Endothelial cell (in vitro differentiated cells): ENCODE measurements at regions not wholly inside any gene's neighbourhood (a gene's known extent, or its start where the extent isn't known, plus 50 kb on each side); places are given as distances from the start of the nearest gene placed in this dataset.

Experiments used
- DNase-seq: peaks from one replicate; pipeline ENCODE4 v3.0.0; 2021; ENCODE audit warnings: low spot score
- H3K27ac Mint-ChIP-seq: one replicate; pipeline ENCODE4 v1.8.0; 2021; ENCODE audit warnings: mixed read lengths, inconsistent platforms; ENCODE audit not compliant: unreplicated experiment
- H3K27me3 Mint-ChIP-seq: one replicate; pipeline ENCODE4 v1.8.0; 2021; ENCODE audit warnings: mild to moderate bottlenecking, moderate library complexity, mixed read lengths, inconsistent platforms; ENCODE audit not compliant: unreplicated experiment
- H3K36me3 Mint-ChIP-seq: one replicate; pipeline ENCODE4 v1.8.0; 2021; ENCODE audit warnings: mild to moderate bottlenecking, low read depth, mixed read lengths, inconsistent platforms; ENCODE audit not compliant: unreplicated experiment
- H3K4me1 Mint-ChIP-seq: one replicate; pipeline ENCODE4 v1.8.0; 2021; ENCODE audit warnings: mild to moderate bottlenecking, mixed read lengths, inconsistent platforms; ENCODE audit not compliant: unreplicated experiment
- H3K4me3 Mint-ChIP-seq: one replicate; pipeline ENCODE4 v1.8.0; 2021; ENCODE audit warnings: mild to moderate bottlenecking, mixed read lengths, inconsistent platforms; ENCODE audit not compliant: unreplicated experiment
- H3K9me3 Mint-ChIP-seq: one replicate; pipeline ENCODE4 v1.8.0; 2021; ENCODE audit warnings: mixed read lengths, inconsistent platforms; ENCODE audit not compliant: unreplicated experiment
- TF ChIP-seq, protein P1 (sequence below): fragments of 200-600 bp; sonication (generic); IDR thresholded peaks from one replicate; pipeline ENCODE4 v1.5.0; 2021; ENCODE audit warnings: antibody characterized with exemption; ENCODE audit not compliant: unreplicated experiment

DNA sequence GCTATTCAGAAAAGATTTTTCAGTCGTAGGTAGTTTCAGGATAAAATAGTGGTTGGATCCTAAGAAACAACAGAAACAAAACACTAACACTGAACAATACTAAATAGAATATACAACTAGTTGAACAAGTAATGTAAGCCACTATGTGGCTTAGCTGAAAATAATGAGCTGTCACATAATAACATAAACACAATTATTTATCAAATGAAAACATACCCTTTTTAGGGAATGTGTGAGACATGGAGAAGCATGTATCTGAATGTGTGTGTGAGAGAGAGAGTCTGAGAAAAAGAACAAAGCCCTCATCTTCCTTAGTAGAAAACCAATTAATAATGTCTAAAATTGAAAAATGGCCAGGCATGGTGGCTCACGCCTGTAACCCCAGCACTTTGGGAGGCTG, 122.6 kb upstream of the LOC128125822 start:
- Mint-ChIP-seq H3K4me1 (no peaks in the 10 kb centered on the region), H3K36me3 (no peaks in the 10 kb centered on the region), H3K27ac (no peak overlapping the region), H3K27me3 (no peaks in the 10 kb centered on the region), H3K9me3 (no peaks in the 10 kb centered on the region), H3K4me3 (no peak overlapping the region)
- TF ChIP-seq, protein P1, sequence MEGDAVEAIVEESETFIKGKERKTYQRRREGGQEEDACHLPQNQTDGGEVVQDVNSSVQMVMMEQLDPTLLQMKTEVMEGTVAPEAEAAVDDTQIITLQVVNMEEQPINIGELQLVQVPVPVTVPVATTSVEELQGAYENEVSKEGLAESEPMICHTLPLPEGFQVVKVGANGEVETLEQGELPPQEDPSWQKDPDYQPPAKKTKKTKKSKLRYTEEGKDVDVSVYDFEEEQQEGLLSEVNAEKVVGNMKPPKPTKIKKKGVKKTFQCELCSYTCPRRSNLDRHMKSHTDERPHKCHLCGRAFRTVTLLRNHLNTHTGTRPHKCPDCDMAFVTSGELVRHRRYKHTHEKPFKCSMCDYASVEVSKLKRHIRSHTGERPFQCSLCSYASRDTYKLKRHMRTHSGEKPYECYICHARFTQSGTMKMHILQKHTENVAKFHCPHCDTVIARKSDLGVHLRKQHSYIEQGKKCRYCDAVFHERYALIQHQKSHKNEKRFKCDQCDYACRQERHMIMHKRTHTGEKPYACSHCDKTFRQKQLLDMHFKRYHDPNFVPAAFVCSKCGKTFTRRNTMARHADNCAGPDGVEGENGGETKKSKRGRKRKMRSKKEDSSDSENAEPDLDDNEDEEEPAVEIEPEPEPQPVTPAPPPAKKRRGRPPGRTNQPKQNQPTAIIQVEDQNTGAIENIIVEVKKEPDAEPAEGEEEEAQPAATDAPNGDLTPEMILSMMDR: no peak
- DNase-seq: no peak

DNA sequence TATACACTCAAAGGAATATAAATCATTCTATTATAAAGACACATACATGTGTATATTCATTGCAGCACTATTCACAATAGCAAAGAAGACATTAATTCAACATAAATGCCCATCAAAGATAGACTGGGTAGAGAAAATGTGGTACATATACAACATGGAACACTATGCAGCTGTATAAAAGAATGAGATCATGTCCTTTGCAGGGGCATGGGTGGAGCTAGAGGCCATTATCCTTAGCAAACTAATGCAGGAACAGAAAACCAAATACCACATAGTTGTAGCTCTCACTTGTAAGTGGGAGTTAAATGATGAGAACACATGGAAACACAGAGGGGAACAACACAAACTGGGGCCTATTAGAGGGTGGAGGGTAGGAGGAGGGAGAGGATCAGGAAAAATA, 121.0 kb upstream of the LOC128125822 start:
- no peak overlapping the region for H3K27ac Mint-ChIP-seq
- no peaks in the 10 kb centered on the region for H3K4me1 Mint-ChIP-seq
- no peaks in the 10 kb centered on the region for H3K36me3 Mint-ChIP-seq
- TF ChIP-seq, protein P1: no peak
- no peak for DNase-seq
- no peaks in the 10 kb centered on the region for H3K9me3 Mint-ChIP-seq
- no peak overlapping the region for H3K4me3 Mint-ChIP-seq
- H3K27me3 Mint-ChIP-seq: no peaks in the 10 kb centered on the region

DNA sequence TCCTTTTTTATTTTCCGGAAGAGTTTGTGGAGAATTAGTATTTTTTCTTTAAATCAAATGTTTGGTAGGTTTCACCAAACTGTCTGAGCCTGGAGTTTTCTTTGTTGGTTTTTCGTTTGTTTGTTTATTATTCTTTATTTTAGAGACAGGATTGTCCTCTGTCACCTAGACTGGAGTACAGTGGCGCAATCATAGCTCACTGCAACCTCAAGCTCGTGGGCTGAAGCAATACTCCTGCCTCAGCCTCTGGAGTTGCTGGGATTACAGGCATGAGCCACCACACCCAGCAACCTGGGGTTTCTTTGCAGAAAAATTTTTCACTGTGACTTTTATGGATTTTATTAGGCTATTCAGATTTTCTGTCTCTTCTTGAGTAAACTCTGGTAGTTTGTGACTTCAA, 120.2 kb upstream of the LOC128125822 start:
- H3K27me3 Mint-ChIP-seq: no peaks in the 10 kb centered on the region
- no peaks in the 10 kb centered on the region for H3K36me3 Mint-ChIP-seq
- H3K9me3 Mint-ChIP-seq: no peaks in the 10 kb centered on the region
- H3K4me3 Mint-ChIP-seq: no peak overlapping the region
- TF ChIP-seq, protein P1: no peak
- no peak overlapping the region for H3K27ac Mint-ChIP-seq
- no peaks in the 10 kb centered on the region for H3K4me1 Mint-ChIP-seq
- no peak for DNase-seq

DNA sequence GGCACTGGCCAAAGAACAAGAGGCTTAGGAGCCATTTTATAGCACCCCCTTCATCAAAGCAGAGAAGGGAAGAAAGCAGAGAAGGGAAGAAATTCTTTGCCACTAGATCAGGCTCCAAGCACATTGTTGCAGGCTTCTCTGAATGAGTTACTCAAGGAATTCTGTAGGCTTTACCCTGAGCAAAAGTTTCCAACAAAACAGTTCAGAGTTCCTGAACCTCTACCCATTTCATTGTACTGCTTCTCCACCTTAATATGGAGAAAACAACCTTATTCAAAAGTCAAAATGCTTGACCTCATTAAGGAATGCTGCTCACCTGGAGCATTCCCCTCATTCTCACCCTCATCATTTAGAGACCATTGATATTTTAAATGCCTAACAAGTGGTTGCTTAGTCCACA, 115.5 kb upstream of the LOC128125822 start:
- Mint-ChIP-seq H3K36me3 (no peaks in the 10 kb centered on the region), H3K4me1 (no peaks in the 10 kb centered on the region), H3K27ac (no peak overlapping the region), H3K27me3 (no peaks in the 10 kb centered on the region), H3K9me3 (no peaks in the 10 kb centered on the region), H3K4me3 (no peak overlapping the region)
- TF ChIP-seq, protein P1: no peak
- no peak for DNase-seq

DNA sequence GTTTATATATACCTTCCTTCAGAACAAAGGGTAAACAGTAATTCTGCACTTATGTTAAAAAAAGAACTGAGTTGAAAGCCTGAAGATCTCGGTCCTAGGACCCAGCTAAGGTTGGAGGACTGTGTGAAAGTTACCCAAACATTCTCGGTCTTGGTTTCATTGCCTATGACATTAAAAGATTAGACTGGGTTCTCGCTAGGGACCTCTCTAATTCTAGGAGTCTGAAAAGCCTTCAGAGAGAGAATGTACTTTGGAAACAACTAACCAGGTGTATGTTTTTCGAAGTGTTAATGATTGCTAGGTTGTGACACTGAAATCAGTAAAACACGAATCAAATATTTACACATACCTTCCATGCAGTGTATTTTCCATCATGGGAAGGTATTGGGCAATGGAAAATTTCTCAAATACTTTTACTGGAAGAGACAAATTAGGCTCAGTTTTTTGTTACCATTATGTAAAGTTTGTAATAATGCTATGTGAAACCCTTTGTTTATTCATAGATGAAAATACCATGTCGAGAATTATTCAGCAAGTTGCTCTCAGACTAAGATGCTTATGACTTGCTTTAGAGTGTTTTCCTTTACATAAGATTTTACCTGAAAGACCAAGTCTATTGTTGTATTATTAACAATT, 113.7 kb upstream of the LOC128125822 start:
- Mint-ChIP-seq H3K27me3 (no peaks in the 10 kb centered on the region), H3K4me3 (no peak overlapping the region), H3K36me3 (no peaks in the 10 kb centered on the region), H3K27ac (no peak overlapping the region), H3K4me1 (no peaks in the 10 kb centered on the region), H3K9me3 (no peaks in the 10 kb centered on the region)
- TF ChIP-seq, protein P1: no peak
- DNase-seq: no peak
